Transverse colon (tissue), 3 donors: ENCODE measurements at regions not wholly inside any gene's neighbourhood (a gene's known extent, or its start where the extent isn't known, plus 50 kb on each side); places are given as distances from the start of the nearest gene placed in this dataset.

Experiments used
- POLR2A ChIP-seq: fragments of 450-650 bp; IDR thresholded peaks from one replicate; pipeline ENCODE4 v1.6.1; 2016; ENCODE audit warnings: antibody characterized with exemption, mild to moderate bottlenecking, moderate library complexity
- TF ChIP-seq, protein P1 (sequence below), 5 experiments: fragments of 200-600 bp in 3 of 5; fragments of 450-650 bp in 2 of 5; sonication (generic) in 3 of 5; IDR thresholded peaks; 1 replicate in 2 of 5; 2 replicates in 3 of 5; pipeline ENCODE4 v1.5.1; 2016 to 2017; ENCODE audit warnings: antibody characterized with exemption in 5 of 5, inconsistent platforms in 3 of 5, mild to moderate bottlenecking in 2 of 5, moderate library complexity in 1 of 5

DNA sequence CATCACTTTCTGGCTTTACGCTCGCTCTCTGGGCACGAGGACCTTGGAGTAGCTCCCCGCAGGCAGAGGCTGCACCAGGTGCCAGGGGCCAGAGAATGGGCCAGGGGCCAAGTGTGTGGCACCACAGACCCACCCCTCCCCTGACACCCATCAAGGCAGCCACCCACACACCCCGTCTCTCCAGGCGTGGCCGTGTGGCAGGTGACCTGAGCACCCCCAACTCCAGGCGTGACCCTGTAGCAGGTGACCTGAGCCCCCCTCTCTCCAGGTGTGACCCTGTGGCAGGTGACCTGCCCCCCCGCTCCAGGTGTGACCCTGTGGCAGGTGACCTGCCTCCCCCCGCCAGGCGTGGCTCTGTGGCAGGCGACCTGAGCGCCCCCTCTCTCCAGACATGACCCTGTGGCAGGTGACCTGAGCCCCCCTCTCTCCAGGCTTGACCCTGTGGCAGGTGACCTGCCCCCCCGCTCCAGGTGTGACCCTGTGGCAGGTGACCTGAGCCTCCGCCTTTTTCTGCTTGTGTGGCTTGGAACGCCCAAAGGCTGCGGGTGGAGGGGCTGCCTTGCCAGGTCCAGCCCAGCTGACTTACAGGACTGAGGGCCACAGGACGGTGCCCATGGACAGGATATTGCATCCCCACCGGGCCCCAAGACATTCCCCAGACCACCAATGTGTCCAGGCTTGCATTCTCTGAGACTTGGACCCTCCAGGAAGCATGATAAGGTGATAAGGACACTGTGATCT lies 667.2 kb downstream of the BRD1 start:
- TF ChIP-seq POLR2A: no peak
- TF ChIP-seq, protein P1, sequence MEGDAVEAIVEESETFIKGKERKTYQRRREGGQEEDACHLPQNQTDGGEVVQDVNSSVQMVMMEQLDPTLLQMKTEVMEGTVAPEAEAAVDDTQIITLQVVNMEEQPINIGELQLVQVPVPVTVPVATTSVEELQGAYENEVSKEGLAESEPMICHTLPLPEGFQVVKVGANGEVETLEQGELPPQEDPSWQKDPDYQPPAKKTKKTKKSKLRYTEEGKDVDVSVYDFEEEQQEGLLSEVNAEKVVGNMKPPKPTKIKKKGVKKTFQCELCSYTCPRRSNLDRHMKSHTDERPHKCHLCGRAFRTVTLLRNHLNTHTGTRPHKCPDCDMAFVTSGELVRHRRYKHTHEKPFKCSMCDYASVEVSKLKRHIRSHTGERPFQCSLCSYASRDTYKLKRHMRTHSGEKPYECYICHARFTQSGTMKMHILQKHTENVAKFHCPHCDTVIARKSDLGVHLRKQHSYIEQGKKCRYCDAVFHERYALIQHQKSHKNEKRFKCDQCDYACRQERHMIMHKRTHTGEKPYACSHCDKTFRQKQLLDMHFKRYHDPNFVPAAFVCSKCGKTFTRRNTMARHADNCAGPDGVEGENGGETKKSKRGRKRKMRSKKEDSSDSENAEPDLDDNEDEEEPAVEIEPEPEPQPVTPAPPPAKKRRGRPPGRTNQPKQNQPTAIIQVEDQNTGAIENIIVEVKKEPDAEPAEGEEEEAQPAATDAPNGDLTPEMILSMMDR (IDR thresholded peaks at IDR 0.05): no peak
